GM21528 (cell line): ENCODE measurements at regions not wholly inside any gene's neighbourhood (a gene's known extent, or its start where the extent isn't known, plus 50 kb on each side); places are given as distances from the start of the nearest gene placed in this dataset.

ENCODE experiments used
- ATAC-seq: cut with Tn5 transposase; IDR thresholded peaks from one replicate; pipeline ENCODE4 v1.9.1; 2021; ENCODE audit warnings: mild to moderate bottlenecking, moderate library complexity; ENCODE audit not compliant: unreplicated experiment, low FRiP score

- no peak for ATAC-seq
Measured at GRCh38 chr4:83172371-83172770, 57.8 kb upstream of the PLAC8 start.

- ATAC-seq, result no peak
Measured at GRCh38 chr4:83171436-83172039, 57.0 kb upstream of the PLAC8 start.

- no peak for ATAC-seq
Measured at GRCh38 chr4:83170952-83171399, 56.4 kb upstream of the PLAC8 start.
